ENCODE measurements at regions not wholly inside any gene's neighbourhood (a gene's known extent, or its start where the extent isn't known, plus 50 kb on each side); places are given as distances from the start of the nearest gene placed in this dataset.

- TF ChIP-seq CTCF (conservative IDR thresholded peaks at IDR 0.05; ENCODE audit: low read depth, low read length) (no peak), EZH2 (IDR thresholded peaks at IDR 0.05; ENCODE audit: borderline replicate concordance, low read depth, low read length, poor library complexity, severe bottlenecking) (no peak)
Measured at GRCh38 chr14:48751293-48751692, 834.9 kb downstream of the RPS29 start.
